Stomach (tissue), 8 donors: ENCODE measurements at regions not wholly inside any gene's neighbourhood (a gene's known extent, or its start where the extent isn't known, plus 50 kb on each side); places are given as distances from the start of the nearest gene placed in this dataset.

Experiments
- DNase-seq, 2 donors: peaks; one replicate each; pipeline versions ENCODE4 v3.0.0 to v3.0.0-alpha.2; 2013 to 2019
- H3K27ac ChIP-seq, 5 donors: fragments of 200-600 bp in 4 of 5; sonication (generic) in 4 of 5; one replicate each; pipeline ENCODE4 v1.5.1; 2013 to 2019; ENCODE audit warnings: mild to moderate bottlenecking in 1 of 5, moderate library complexity in 1 of 5
- H3K27me3 ChIP-seq, 3 donors: fragments of 200-600 bp; sonication (generic); one replicate each; pipeline ENCODE4 v1.5.1; 2017 to 2019; ENCODE audit warnings: mixed run types in 1 of 3
- H3K36me3 ChIP-seq, 4 donors: fragments of 200-600 bp; sonication (generic); 1 replicate in 3 of 4; 2 replicates in 1 of 4; pipeline ENCODE4 v1.5.1; 2016 to 2019
- H3K4me1 ChIP-seq, 4 donors: fragments of 200-600 bp; sonication (generic); one replicate each; pipeline ENCODE4 v1.5.1; 2016 to 2019
- H3K4me3 ChIP-seq, 4 donors: fragments of 200-600 bp; sonication (generic) in 3 of 4; one replicate each; pipeline ENCODE4 v1.5.1; 2016 to 2019; ENCODE audit warnings: mild to moderate bottlenecking in 1 of 4
- H3K9me3 ChIP-seq, 4 donors: fragments of 200-600 bp; sonication (generic); one replicate each; pipeline ENCODE4 v1.5.1; 2016 to 2019
- EP300 ChIP-seq: sonication (generic); formaldehyde crosslinking; IDR thresholded peaks from one replicate; pipeline ENCODE4 v1.6.1; 2017; ENCODE audit warnings: antibody characterized with exemption
- POLR2A ChIP-seq, 4 donors: fragments of 450-650 bp; IDR thresholded peaks; one replicate each; pipeline ENCODE4 v1.6.1; 2016; ENCODE audit warnings: antibody characterized with exemption in 4 of 4, control low read depth in 2 of 4, mild to moderate bottlenecking in 1 of 4, moderate library complexity in 1 of 4
- POLR2AphosphoS5 ChIP-seq, 3 donors: sonication (generic); formaldehyde crosslinking; IDR thresholded peaks; one replicate each; pipeline ENCODE4 v1.6.1; 2016; ENCODE audit warnings: antibody characterized with exemption in 3 of 3
- WGBS, 5 donors: extraction: QIAGEN DNeasy Blood & Tissue Kit in 3 of 5; methylation state at CpG; one replicate each; pipeline versions ENCODE4 v1.1.5 to v1.1.7; 2013 to 2018; 5-methylcytosine and 5-hydroxymethylcytosine counted together
- intact Hi-C: fragments of 100-400 bp; cut with DNase I; formaldehyde crosslinking; loops from one replicate; pipeline ENCODE4 v1.15.1; 2023; ENCODE audit warnings: low total_unique reads
- TF ChIP-seq, protein P1 (sequence below), 7 experiments: fragments of 450-650 bp in 4 of 7; fragments of 200-600 bp in 3 of 7; sonication (generic) in 3 of 7; IDR thresholded peaks; one replicate each; pipeline ENCODE4 v1.5.1; 2016 to 2019; ENCODE audit warnings: antibody characterized with exemption in 7 of 7, control low read depth in 2 of 7, mild to moderate bottlenecking in 1 of 7
- donor health status: healthy with polysubstance abuse.
- donor health status: Bipolar disorder and iron deficiency.
- donor health status: healthy.

DNA sequence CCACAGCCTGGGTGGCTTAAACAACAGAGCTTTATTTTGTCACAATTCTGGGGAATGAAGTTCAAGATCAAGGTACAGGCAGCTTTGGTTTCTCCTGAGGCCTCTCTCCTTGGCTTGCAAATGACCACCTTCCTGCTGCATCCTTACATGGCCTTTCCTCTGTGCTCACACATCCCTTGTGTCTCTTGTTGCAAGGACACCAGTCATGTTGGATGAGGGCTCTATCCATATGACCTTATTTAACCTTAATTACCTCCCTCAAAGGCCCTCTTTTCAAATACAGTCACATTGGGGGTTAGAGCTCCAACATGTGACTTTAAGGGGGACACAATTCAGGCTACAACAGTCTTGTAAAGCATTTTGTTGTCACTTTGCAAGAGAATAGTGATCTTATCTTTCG lies 65.0 kb upstream of the PLXNA4 start:
- intact Hi-C loops, result no loop called here
- Histone ChIP-seq H3K4me1 (no peaks in the 10 kb centered on the region), H3K27ac (no peak overlapping the region), H3K27me3 (no peaks in the 10 kb centered on the region), H3K4me3 (no peak overlapping the region), H3K9me3 (no peaks in the 10 kb centered on the region), H3K36me3 (no peaks in the 10 kb centered on the region)
- 90 to 99% (median 97%) methylated on average over 1 of the region's 1 CpG for WGBS, 5 donors
- DNase-seq, result no peak
- TF ChIP-seq, protein P1, sequence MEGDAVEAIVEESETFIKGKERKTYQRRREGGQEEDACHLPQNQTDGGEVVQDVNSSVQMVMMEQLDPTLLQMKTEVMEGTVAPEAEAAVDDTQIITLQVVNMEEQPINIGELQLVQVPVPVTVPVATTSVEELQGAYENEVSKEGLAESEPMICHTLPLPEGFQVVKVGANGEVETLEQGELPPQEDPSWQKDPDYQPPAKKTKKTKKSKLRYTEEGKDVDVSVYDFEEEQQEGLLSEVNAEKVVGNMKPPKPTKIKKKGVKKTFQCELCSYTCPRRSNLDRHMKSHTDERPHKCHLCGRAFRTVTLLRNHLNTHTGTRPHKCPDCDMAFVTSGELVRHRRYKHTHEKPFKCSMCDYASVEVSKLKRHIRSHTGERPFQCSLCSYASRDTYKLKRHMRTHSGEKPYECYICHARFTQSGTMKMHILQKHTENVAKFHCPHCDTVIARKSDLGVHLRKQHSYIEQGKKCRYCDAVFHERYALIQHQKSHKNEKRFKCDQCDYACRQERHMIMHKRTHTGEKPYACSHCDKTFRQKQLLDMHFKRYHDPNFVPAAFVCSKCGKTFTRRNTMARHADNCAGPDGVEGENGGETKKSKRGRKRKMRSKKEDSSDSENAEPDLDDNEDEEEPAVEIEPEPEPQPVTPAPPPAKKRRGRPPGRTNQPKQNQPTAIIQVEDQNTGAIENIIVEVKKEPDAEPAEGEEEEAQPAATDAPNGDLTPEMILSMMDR (IDR thresholded peaks at IDR 0.05), result no peak
- TF ChIP-seq POLR2A (IDR thresholded peaks at IDR 0.05) (no peak), EP300 (no peak), POLR2AphosphoS5 (IDR thresholded peaks at IDR 0.05) (no peak)

DNA sequence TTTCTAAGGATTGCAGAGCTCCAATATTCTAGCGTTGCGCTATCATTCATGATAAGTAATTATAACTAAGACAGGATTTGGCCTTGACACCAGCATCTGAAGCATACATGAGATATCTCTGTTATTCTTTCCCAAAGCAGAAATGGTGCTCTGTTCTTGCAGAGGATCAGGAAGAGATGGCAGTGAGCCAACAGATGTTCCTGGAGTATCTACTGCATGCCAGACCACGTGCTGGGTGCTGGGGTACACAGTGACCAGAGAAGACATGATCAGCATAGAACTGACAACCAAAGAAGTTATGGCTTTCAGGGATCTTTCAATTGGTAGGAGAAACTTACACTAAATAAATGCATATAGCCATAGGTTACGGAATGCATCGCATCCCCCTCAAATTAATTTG lies 63.7 kb upstream of the PLXNA4 start:
- Histone ChIP-seq H3K36me3 (no peaks in the 10 kb centered on the region), H3K27me3 (no peaks in the 10 kb centered on the region), H3K27ac (no peak overlapping the region), H3K4me1 (no peaks in the 10 kb centered on the region), H3K4me3 (no peak overlapping the region), H3K9me3 (no peaks in the 10 kb centered on the region)
- no peak for DNase-seq
- WGBS, 5 donors, result 82 to 90% (median 86%) methylated on average over 5 of the region's 5 CpGs
- intact Hi-C loops, result no loop called here
- TF ChIP-seq POLR2A (IDR thresholded peaks at IDR 0.05) (no peak), EP300 (no peak), POLR2AphosphoS5 (IDR thresholded peaks at IDR 0.05) (no peak)
- TF ChIP-seq, protein P1 (IDR thresholded peaks at IDR 0.05), result no peak

DNA sequence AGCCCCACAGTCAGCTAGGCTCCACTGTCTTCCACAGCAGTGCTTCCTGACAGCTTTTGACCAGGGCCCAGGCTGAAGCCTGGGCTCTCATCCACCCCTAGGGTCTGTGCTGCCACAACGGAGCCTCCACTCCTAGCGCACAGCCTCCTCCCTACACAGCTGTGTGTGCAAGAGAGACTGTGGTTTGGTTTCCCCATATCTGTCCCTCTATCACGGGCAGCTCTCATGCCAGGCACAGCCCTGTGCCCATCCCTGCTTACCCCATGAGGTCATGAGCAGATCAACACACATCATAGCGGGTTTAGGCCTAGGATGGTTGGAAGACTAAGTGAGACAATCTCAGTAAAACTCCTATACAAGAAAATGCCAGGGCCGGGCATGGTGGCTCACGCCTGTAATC lies 61.7 kb upstream of the PLXNA4 start:
- WGBS, 5 donors, result 75 to 88% (median 86%) methylated on average over 6 of the region's 6 CpGs
- Histone ChIP-seq H3K27me3 (no peaks in the 10 kb centered on the region), H3K27ac (no peak overlapping the region), H3K4me1 (no peaks in the 10 kb centered on the region), H3K4me3 (no peak overlapping the region), H3K36me3 (no peaks in the 10 kb centered on the region), H3K9me3 (no peaks in the 10 kb centered on the region)
- intact Hi-C loops, result no loop called here
- TF ChIP-seq, protein P1 (IDR thresholded peaks at IDR 0.05), result no peak
- TF ChIP-seq POLR2AphosphoS5 (IDR thresholded peaks at IDR 0.05) (no peak), POLR2A (IDR thresholded peaks at IDR 0.05) (no peak), EP300 (no peak)
- DNase-seq, result no peak

DNA sequence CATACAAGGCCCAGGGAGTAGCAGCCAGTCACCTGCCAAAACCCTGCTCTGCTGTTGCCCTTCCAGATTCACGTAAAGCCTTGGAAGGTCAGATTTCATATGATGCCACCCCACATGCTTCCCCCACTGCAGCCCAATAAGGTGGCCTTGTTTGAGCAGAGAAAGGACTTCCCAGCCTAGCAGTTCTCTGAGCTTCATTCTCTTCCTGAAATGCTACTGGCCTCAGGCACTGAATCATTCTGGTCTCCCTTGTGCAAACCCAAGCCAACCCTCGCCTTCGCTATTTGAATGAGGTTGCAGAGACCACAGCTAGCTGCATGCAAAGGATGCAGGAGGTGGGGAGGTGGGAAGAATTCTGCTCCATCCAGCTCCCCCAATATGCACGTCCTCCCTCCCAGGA lies 60.3 kb upstream of the PLXNA4 start:
- WGBS, 5 donors, result 70 to 81% (median 78%) methylated on average over 3 to 4 of the region's 4 CpGs
- TF ChIP-seq, protein P1 (IDR thresholded peaks at IDR 0.05), result no peak
- TF ChIP-seq POLR2A (IDR thresholded peaks at IDR 0.05) (no peak), EP300 (no peak), POLR2AphosphoS5 (IDR thresholded peaks at IDR 0.05) (no peak)
- intact Hi-C loops, result no loop called here

More for the DNA sequence above, 60.3 kb upstream of the PLXNA4 start:
- H3K4me1 ChIP-seq, result no peaks in the 10 kb centered on the region
- no peak overlapping the region for H3K4me3 ChIP-seq
- H3K9me3 ChIP-seq, result no peaks in the 10 kb centered on the region
- no peak overlapping the region for H3K27ac ChIP-seq
- DNase-seq, result no peak
- no peaks in the 10 kb centered on the region for H3K36me3 ChIP-seq
- H3K27me3 ChIP-seq, result no peaks in the 10 kb centered on the region
